Stomach (tissue), 8 donors: ENCODE measurements at regions not wholly inside any gene's neighbourhood (a gene's known extent, or its start where the extent isn't known, plus 50 kb on each side); places are given as distances from the start of the nearest gene placed in this dataset.

ENCODE experiments used
- DNase-seq, 2 donors: peaks; one replicate each; pipeline versions ENCODE4 v3.0.0 to v3.0.0-alpha.2; 2013 to 2019
- H3K27ac ChIP-seq, 5 donors: fragments of 200-600 bp in 4 of 5; sonication (generic) in 4 of 5; one replicate each; pipeline ENCODE4 v1.5.1; 2013 to 2019; ENCODE audit warnings: mild to moderate bottlenecking in 1 of 5, moderate library complexity in 1 of 5
- H3K27me3 ChIP-seq, 3 donors: fragments of 200-600 bp; sonication (generic); one replicate each; pipeline ENCODE4 v1.5.1; 2017 to 2019; ENCODE audit warnings: mixed run types in 1 of 3
- H3K36me3 ChIP-seq, 4 donors: fragments of 200-600 bp; sonication (generic); 1 replicate in 3 of 4; 2 replicates in 1 of 4; pipeline ENCODE4 v1.5.1; 2016 to 2019
- H3K4me1 ChIP-seq, 4 donors: fragments of 200-600 bp; sonication (generic); one replicate each; pipeline ENCODE4 v1.5.1; 2016 to 2019
- H3K4me3 ChIP-seq, 4 donors: fragments of 200-600 bp; sonication (generic) in 3 of 4; one replicate each; pipeline ENCODE4 v1.5.1; 2016 to 2019; ENCODE audit warnings: mild to moderate bottlenecking in 1 of 4
- H3K9me3 ChIP-seq, 4 donors: fragments of 200-600 bp; sonication (generic); one replicate each; pipeline ENCODE4 v1.5.1; 2016 to 2019
- CTCF ChIP-seq, 7 experiments: fragments of 450-650 bp in 4 of 7; fragments of 200-600 bp in 3 of 7; sonication (generic) in 3 of 7; IDR thresholded peaks; one replicate each; pipeline ENCODE4 v1.5.1; 2016 to 2019; ENCODE audit warnings: antibody characterized with exemption in 7 of 7, control low read depth in 2 of 7, mild to moderate bottlenecking in 1 of 7
- EP300 ChIP-seq: sonication (generic); formaldehyde crosslinking; IDR thresholded peaks from one replicate; pipeline ENCODE4 v1.6.1; 2017; ENCODE audit warnings: antibody characterized with exemption
- POLR2A ChIP-seq, 4 donors: fragments of 450-650 bp; IDR thresholded peaks; one replicate each; pipeline ENCODE4 v1.6.1; 2016; ENCODE audit warnings: antibody characterized with exemption in 4 of 4, control low read depth in 2 of 4, mild to moderate bottlenecking in 1 of 4, moderate library complexity in 1 of 4
- POLR2AphosphoS5 ChIP-seq, 3 donors: sonication (generic); formaldehyde crosslinking; IDR thresholded peaks; one replicate each; pipeline ENCODE4 v1.6.1; 2016; ENCODE audit warnings: antibody characterized with exemption in 3 of 3
- WGBS, 5 donors: extraction: QIAGEN DNeasy Blood & Tissue Kit in 3 of 5; methylation state at CpG; one replicate each; pipeline versions ENCODE4 v1.1.5 to v1.1.7; 2013 to 2018; 5-methylcytosine and 5-hydroxymethylcytosine counted together
- intact Hi-C: fragments of 100-400 bp; cut with DNase I; formaldehyde crosslinking; loops from one replicate; pipeline ENCODE4 v1.15.1; 2023; ENCODE audit warnings: low total_unique reads
- donor health status: healthy with polysubstance abuse.
- donor health status: Bipolar disorder and iron deficiency.
- donor health status: healthy.

DNA sequence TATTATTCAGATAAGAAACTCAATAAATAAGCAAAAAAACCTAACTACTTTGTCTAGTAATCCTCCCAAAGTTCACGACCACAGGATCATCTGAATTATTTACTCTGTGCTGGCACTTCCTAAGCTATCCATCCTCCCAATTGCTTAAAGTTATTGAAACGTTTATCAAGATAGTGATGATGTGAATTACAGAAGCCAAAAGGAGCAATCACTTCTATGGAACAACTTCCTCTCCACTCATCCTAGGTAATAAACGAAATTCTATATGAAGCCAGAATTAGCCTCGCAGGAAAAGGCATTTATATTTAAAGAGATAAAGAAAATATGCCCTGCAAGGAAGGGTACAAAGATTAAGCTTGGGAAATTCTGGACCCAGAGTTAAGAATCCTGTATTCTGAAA, 475.4 kb downstream of the NLGN4X start:
- WGBS, 5 donors, result 44 to 60% (median 51%) methylated on average over 4 of the region's 4 CpGs
- TF ChIP-seq POLR2A (IDR thresholded peaks at IDR 0.05) (no peak), CTCF (IDR thresholded peaks at IDR 0.05) (no peak), POLR2AphosphoS5 (IDR thresholded peaks at IDR 0.05) (no peak), EP300 (no peak)
- no peaks in the 10 kb centered on the region for H3K27me3 ChIP-seq
- no peaks in the 10 kb centered on the region for H3K4me1 ChIP-seq
- no peaks in the 10 kb centered on the region for H3K36me3 ChIP-seq
- no peak overlapping the region for H3K27ac ChIP-seq
- no peak overlapping the region for H3K4me3 ChIP-seq
- DNase-seq, result no peak
- intact Hi-C loops, result no loop called here
- peaks cover 0 to 3% (median 0%) of the 10 kb centered on the region in 4 donors for H3K9me3 ChIP-seq

DNA sequence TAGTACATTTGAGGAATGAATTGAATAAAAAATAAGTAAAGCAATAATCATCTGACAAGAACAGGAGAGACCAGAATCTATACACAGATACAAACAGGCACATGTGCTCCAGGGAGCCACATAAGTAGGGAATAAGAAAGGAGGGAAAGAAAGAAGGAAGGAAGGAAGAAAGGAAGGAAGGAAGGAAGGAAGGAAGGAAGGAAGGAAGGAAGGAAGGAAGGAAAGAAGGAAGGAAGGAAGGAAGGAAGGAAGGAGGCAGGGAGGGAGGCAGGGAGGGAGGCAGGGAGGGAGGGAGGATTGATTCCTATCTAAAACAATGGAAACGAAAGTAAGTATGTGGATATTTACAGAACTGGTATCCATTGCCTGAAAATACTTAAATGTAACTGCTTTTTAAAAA, 475.8 kb downstream of the NLGN4X start:
- Histone ChIP-seq H3K9me3 (peaks cover 0 to 3% (median 0%) of the 10 kb centered on the region in 4 donors), H3K27me3 (no peaks in the 10 kb centered on the region), H3K27ac (no peak overlapping the region), H3K4me1 (no peaks in the 10 kb centered on the region), H3K4me3 (no peak overlapping the region), H3K36me3 (no peaks in the 10 kb centered on the region)
- intact Hi-C loops, result no loop called here
- TF ChIP-seq EP300, result no peak
- WGBS, 5 donors, result 42 to 88% (median 82%) methylated on average over 1 of the region's 1 CpG
- no peak for DNase-seq

- intact Hi-C loops, result no loop called here
- no peaks in the 10 kb centered on the region for H3K36me3 ChIP-seq
- DNase-seq, result peak in 1 of 2 donors; percentile 61
- no peaks in the 10 kb centered on the region for H3K4me1 ChIP-seq
- TF ChIP-seq POLR2AphosphoS5 (IDR thresholded peaks at IDR 0.05) (no peak), POLR2A (IDR thresholded peaks at IDR 0.05) (no peak), CTCF (IDR thresholded peaks at IDR 0.05) (no peak), EP300 (no peak)
- H3K27ac ChIP-seq, result no peak overlapping the region
- H3K27me3 ChIP-seq, result no peaks in the 10 kb centered on the region
- no peak overlapping the region for H3K4me3 ChIP-seq
- H3K9me3 ChIP-seq, result peaks cover 0 to 3% (median 0%) of the 10 kb centered on the region in 4 donors
- 71 to 79% (median 74%) methylated on average over 9 of the region's 9 CpGs for WGBS, 5 donors
Observed at GRCh38 chrX:5748586-5749150, 480.0 kb downstream of the NLGN4X start.

DNA sequence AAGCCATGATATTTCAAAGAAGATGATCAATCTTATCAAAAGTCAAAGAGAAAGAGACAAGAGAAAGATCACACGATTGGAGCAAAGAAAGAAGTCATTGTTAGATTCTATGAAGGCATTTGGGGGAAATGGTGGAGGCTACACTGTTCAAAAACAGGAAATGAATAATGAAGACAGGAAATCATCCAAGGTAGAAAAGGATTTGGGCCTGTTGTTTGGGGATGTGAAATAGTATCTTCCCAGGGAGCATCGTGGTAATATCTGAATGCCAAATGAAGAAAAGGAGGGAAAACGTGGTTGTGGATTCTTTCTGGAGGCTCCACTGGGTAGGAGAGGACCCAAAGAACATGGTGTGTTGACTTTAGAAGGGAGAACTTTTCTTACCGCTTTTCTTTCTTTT, 482.4 kb downstream of the NLGN4X start:
- no peak for TF ChIP-seq CTCF (IDR thresholded peaks at IDR 0.05)
- TF ChIP-seq POLR2AphosphoS5 (IDR thresholded peaks at IDR 0.05), result no peak
- TF ChIP-seq EP300, result no peak
- no peak overlapping the region for H3K4me3 ChIP-seq

DNA sequence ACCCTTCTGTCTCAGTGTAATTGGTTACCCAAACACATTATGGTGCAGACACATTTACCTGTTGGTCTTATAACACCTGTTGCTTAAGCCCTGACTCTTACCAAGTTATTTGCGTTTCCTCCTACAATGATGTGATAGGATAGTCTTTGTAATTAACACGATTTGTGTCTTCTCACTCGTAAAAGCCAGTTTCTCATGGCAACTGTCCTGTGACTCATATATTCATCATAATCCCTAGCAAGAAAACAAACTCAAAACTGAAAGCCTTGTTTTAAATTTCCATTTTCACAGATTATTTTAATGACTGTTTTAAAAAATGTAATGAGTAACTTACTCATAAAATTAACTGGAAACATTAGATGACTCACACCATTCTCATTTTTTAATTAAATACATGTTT, 495.2 kb downstream of the NLGN4X start:
- Histone ChIP-seq H3K4me1 (no peaks in the 10 kb centered on the region), H3K27ac (no peak overlapping the region), H3K36me3 (no peaks in the 10 kb centered on the region), H3K4me3 (no peak overlapping the region), H3K27me3 (no peaks in the 10 kb centered on the region), H3K9me3 (peaks cover 0 to 8% (median 0%) of the 10 kb centered on the region in 4 donors)
- 34 to 88% (median 78%) methylated on average over 3 of the region's 3 CpGs for WGBS, 5 donors
- TF ChIP-seq CTCF (IDR thresholded peaks at IDR 0.05) (no peak), EP300 (no peak), POLR2A (IDR thresholded peaks at IDR 0.05) (no peak), POLR2AphosphoS5 (IDR thresholded peaks at IDR 0.05) (no peak)
- no peak for DNase-seq
- intact Hi-C loops, result no loop called here

More for the DNA sequence above, 482.4 kb downstream of the NLGN4X start:
- Histone ChIP-seq H3K27ac (no peak overlapping the region), H3K36me3 (no peaks in the 10 kb centered on the region), H3K9me3 (peaks cover 0 to 3% (median 0%) of the 10 kb centered on the region in 4 donors), H3K27me3 (no peaks in the 10 kb centered on the region), H3K4me1 (no peaks in the 10 kb centered on the region)
- intact Hi-C loops, result no loop called here
- 59 to 67% (median 66%) methylated on average over 4 of the region's 4 CpGs for WGBS, 5 donors
- no peak for DNase-seq
